Occipital lobe (tissue), 1 donor: ENCODE measurements at regions not wholly inside any gene's neighbourhood (a gene's known extent, or its start where the extent isn't known, plus 50 kb on each side); places are given as distances from the start of the nearest gene placed in this dataset.
"Not testable (repeated sequence)": the region's sequence is repeated elsewhere in the genome, so short reads cannot be mapped to it uniquely, and the experiment has no call there.

ENCODE experiments used
- DNase-seq: peaks from one replicate; lab custom pipeline; 2025; lab: John Stamatoyannopoulos, UW

GRCh38 chr5:100398815-100399214 is 136.4 kb upstream of the FAM174A start:
- DNase-seq, result not testable (repeated sequence)

- not testable (repeated sequence) for DNase-seq
Observed at GRCh38 chr5:100379254-100379858, 155.8 kb upstream of the FAM174A start.

DNA sequence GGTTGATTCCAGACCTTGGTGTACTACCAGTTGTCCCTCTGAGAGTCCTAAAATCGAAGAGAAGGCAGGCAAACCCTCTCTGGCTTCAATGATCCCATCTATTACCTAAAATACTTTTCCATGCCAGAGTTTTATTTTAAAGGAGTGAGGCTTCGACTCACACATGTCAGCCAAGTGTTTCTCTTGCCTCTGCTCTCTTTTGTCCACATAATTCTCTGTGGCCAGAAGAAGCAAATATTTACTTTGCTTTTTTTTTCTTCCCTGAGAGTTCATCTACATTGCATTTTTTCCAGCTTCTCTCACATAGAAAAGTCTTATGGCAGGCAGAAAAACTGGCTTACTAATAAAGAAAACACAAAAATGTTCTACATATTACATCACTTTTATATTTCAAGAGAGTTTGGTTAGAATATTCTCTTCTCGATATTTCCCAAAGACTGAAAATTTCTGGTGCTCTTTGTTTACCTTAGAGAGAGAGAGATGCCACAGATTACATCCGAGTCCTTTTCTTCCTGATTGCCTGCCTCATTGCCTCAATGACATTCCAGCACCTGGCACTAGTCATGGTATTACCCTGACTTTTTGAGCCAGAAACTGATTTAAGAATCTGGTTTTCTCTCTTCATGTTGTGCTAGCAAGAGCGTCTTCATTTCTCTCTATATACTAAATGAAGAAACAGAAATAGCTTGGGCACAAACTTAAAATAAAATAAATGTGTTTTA is 170.3 kb upstream of the FAM174A start:
- not testable (repeated sequence) for DNase-seq

GRCh38 chr5:100364343-100364742 is 170.8 kb upstream of the FAM174A start:
- not testable (repeated sequence) for DNase-seq

- not testable (repeated sequence) for DNase-seq
Observed at GRCh38 chr5:100359998-100360397, 175.2 kb upstream of the FAM174A start.

DNA sequence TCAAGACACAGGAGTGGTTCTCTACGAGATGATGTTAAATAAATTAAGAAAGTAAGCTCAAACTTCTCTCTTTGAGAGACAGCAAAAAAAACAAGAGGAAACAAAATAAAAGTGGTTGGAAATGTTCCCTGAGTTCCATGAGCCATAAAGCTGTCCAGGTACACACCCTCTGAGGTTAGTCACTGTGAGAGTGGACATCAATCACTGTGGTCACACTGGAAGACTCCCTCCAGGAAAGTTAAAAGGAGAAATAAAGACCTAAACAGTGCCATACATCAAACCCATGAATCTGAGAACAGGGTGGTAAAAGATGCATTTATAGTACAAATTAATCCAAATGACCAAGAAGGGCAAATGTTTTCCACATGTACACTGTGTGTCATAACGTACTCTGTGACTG is 188.9 kb upstream of the FAM174A start:
- DNase-seq, result not testable (repeated sequence)

- DNase-seq, result not testable (repeated sequence)
Observed at GRCh38 chr5:100341485-100341884, 193.7 kb upstream of the FAM174A start.

GRCh38 chr5:100322483-100322882 is 212.7 kb upstream of the FAM174A start:
- no peak for DNase-seq

DNA sequence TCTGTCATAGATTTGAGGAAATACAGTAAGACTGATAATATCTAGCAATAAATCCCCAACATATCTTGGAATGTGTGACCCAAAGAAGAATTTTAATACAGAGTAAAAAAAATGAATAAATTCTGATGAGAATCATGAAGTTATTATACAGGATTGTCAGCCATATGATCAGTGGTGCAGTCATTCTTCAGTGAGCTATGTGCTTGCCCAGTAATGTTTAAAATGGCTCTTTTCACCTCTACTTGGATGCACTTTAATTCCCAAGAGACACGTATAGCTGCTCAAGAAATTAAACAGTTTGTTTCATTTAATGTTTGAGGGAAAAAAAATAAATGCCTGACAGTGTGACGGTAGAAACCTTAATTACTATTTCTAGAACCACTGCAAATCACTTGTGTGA is 215.3 kb upstream of the FAM174A start:
- no peak for DNase-seq

GRCh38 chr5:100313657-100314056 is 221.5 kb upstream of the FAM174A start:
- no peak for DNase-seq

- no peak for DNase-seq
Observed at GRCh38 chr5:100311806-100312205, 223.4 kb upstream of the FAM174A start.

- no peak for DNase-seq
Observed at GRCh38 chr5:100306000-100306399, 229.2 kb upstream of the FAM174A start.

GRCh38 chr5:100303216-100303615 is 232.0 kb upstream of the FAM174A start:
- no peak for DNase-seq

GRCh38 chr5:100299261-100299660 is 235.9 kb upstream of the FAM174A start:
- no peak for DNase-seq

DNA sequence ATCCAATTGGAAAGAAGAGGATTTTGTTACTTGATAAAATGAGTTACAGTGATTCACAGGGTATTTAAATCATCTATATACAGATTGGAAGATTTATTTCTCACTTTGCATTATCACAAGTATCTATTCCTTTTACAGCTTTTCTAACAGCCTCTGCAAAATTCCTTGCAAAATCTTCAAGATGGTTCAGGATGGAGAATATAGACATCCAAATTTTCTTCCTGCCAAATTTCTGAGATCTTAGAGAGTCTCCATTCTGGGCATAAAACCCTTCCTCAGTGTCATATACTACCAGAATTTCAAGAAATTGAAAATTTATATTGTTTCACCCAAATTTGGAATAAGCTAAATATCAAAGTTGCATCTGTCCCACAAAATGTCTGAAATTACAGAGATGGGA is 259.1 kb upstream of the FAM174A start:
- DNase-seq, result no peak

GRCh38 chr5:100275631-100276030 is 259.5 kb upstream of the FAM174A start:
- no peak for DNase-seq

DNA sequence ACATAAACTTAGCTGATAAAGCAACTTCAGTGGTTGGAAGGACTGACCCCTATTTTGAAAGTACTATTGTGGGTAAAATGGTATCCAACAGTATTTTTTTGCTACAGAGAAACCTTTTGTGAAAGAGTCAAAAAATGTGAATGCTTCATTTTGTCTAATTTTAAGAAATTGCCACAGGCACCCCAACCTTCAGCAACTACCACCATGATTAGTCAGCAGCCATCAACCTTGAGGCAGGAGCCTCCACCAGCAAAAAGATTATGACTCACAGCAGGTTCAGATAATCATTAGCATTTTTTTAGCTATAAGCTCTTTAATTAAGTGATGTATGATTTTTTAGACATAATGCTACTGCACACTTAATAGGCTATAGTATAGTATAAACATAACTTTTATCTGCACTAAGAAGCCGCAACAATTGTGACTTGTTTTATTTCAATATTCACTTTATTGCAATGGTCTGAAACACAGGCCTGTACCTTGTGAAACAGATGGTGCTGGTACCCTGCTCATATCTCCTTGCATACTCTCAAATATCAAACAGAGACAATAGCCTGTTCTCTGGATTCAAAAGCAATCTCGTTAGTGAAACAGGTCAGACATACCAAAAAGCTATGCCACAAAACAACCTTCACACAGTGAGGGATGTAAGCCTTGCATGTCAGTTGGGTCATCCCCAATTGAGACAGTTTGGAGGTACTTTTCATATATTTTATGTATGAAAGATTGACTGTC is 261.2 kb upstream of the FAM174A start:
- no peak for DNase-seq

DNA sequence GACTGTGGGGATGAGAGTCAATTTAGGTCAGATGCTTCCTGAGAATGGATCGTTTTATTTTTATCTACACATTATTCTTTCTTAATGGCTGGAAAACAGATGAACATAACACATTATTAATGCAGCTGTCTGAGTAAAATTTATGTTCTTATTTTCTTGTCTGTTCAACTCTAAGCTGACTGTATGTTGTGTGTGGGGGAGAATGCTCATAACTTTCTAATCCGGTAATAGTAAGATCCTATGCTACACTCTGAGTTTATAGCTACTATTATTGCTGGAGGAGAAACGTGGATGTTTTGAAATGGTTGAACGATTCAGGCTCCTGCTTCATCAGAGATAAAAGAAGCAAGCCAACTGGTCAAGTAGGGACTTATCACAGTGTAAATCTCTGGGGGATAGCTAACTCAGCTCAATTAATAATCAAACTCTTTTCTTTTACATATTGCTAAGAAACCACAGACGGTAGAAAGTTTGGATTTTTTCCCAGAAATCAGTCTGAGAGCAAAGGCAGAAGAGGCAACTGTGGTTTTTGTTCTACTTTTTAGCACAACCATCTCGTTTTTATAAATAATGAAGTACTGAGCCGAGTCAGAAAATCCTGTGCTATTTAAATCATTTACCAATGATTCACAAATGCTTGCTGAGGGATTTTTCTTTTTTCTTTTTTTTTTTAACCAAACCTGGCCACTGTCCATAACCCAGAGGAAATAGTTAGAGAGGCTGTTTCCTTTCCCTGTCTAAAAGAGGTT is 265.0 kb upstream of the FAM174A start:
- no peak for DNase-seq

DNA sequence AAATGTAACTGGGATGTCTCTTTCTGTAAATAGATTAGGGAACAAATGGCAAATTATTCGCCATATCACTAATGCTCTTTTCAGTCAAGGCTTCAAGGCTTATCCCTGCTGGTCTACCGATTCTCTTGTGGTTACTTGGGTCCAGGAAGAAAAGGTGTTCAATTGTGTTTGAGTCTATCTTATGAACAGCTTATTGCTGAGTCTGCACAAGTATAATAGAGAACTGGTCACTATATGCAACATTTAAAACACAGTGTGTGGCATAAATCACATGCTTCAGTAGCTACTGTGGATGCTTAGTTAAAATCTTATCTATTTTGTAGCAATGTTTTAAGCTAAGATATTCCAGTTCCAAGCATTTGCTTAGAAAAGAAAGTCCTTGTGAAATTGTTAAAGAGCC is 274.2 kb upstream of the FAM174A start:
- no peak for DNase-seq

DNA sequence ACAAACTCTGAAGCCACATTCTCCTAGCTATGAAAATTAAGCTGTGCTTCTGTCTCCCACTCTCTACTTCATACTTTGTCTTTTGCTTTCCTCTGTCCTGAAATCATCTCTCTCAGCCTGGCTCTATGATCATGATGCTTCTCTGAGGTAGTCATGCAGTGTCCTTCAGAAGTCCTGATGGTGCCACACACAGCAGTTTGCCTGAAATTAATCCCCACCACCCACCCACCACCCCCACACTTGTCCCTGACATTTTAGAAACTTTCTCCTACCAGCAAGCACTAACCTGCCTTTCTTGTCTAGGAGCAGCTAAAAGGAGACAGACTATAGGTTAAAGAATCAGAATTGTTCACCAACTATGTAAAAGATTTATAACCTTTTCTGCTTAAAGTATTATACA is 282.2 kb upstream of the FAM174A start:
- DNase-seq, result no peak

DNA sequence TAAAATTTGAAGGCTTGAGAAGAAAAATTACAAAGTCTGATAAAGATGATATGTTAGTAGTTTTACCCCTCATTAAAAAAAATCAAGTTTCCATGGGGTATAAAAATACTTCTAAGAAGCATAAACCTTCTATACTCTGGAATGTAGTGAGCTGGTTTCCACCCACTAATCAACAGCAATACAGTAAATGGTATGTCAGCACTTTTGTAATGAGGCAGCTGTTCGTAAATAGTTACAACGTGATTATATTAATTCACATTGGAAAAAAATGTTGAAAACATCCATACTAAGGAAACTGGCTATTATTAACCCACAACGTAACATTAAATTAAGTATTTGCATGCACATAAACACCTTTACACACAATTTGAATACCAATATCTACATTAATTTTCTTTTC is 283.1 kb upstream of the FAM174A start:
- DNase-seq, result no peak

GRCh38 chr5:100249884-100250269 is 285.3 kb upstream of the FAM174A start:
- DNase-seq, result no peak
